Mucosa of descending colon (tissue), 3 donors: ENCODE measurements at regions not wholly inside any gene's neighbourhood (a gene's known extent, or its start where the extent isn't known, plus 50 kb on each side); places are given as distances from the start of the nearest gene placed in this dataset.

Experiments
- ATAC-seq: fragments of 200-7000 bp; cut with Tn5 transposase; one replicate; pipeline ENCODE4 v1.9.1; 2020; ENCODE audit warnings: mild to moderate bottlenecking, moderate library complexity
- DNase-seq, 3 donors: peaks; one replicate each; pipeline ENCODE4 v3.0.0-alpha.2; 2020
- H3K36me3 ChIP-seq: fragments of 200-600 bp; one replicate; pipeline ENCODE4 v1.8.0; 2021; ENCODE audit warnings: low read depth, mild to moderate bottlenecking
- H3K4me1 ChIP-seq: fragments of 200-600 bp; one replicate; pipeline ENCODE4 v1.8.0; 2021; ENCODE audit warnings: low read depth, mild to moderate bottlenecking
- H3K4me3 ChIP-seq: fragments of 200-600 bp; one replicate; pipeline ENCODE4 v1.8.0; 2021; ENCODE audit warnings: mild to moderate bottlenecking
- H3K9me3 ChIP-seq: fragments of 200-600 bp; one replicate; pipeline ENCODE4 v1.8.0; 2021; ENCODE audit warnings: mild to moderate bottlenecking
- intact Hi-C, 2 donors: fragments of 100-400 bp; cut with DNase I in 1 of 2; cut with micrococcal nuclease in 1 of 2; formaldehyde crosslinking; loops; one replicate each; pipeline versions ENCODE4 v1.11.0 to v1.11.1; 2022; cut with DNase I, micrococcal nuclease
- TF ChIP-seq, protein P1 (sequence below): fragments of 200-600 bp; IDR thresholded peaks from one replicate; pipeline ENCODE4 v1.8.0; 2022; ENCODE audit warnings: antibody characterized with exemption, mild to moderate bottlenecking
- donor health status: DM: no; HTN: no; CAD: no; lungs with moderate emphysema.
- donor health status: DM: no; HTN: no; CAD: no.
- donor health status: DM: no; HTN: yes; CAD: no.

DNA sequence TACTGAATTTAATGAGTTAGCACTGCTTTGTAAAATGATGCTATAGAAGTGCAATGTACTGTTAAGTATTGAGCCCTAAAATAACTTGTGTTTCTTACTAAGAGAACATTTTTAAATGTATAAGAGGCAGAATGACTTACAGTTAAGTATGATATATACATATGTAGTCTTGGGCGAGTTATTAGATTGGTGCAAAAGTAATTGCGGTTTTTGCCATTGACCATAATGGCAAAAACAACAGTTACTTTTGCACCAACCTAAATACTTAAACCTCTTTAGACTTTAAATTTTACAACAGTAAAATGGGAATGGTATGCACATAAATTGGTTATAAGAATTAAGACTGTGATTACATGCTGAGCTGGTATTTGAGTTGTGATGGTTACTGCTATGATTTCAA is 79.8 kb downstream of the CNTN3 start:
- intact Hi-C loops, result no loop called here
- H3K9me3 ChIP-seq, result no peaks in the 10 kb centered on the region
- TF ChIP-seq, protein P1, sequence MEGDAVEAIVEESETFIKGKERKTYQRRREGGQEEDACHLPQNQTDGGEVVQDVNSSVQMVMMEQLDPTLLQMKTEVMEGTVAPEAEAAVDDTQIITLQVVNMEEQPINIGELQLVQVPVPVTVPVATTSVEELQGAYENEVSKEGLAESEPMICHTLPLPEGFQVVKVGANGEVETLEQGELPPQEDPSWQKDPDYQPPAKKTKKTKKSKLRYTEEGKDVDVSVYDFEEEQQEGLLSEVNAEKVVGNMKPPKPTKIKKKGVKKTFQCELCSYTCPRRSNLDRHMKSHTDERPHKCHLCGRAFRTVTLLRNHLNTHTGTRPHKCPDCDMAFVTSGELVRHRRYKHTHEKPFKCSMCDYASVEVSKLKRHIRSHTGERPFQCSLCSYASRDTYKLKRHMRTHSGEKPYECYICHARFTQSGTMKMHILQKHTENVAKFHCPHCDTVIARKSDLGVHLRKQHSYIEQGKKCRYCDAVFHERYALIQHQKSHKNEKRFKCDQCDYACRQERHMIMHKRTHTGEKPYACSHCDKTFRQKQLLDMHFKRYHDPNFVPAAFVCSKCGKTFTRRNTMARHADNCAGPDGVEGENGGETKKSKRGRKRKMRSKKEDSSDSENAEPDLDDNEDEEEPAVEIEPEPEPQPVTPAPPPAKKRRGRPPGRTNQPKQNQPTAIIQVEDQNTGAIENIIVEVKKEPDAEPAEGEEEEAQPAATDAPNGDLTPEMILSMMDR, result no peak
- no peak overlapping the region for H3K4me3 ChIP-seq
- DNase-seq, result no peak
- ATAC-seq, result no peak
- no peaks in the 10 kb centered on the region for H3K4me1 ChIP-seq
- H3K36me3 ChIP-seq, result no peaks in the 10 kb centered on the region

DNA sequence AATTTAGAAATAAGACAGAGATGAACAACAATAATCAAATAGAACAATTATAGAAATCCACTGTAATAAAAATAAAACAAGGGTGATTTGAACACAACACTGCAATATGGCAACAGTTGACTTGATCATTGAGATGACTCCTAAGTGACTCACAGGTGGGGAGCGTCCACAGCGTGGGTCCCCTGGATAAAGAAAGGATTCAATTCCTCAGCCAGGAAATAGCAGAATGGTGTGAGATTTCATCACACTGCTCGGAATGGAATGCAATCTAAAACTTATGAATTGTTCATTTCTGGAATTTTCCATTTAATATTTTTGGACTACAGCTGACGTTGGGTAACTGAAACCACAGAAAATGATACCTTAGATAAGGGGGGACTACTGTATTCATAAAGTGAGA is 82.0 kb downstream of the CNTN3 start:
- H3K36me3 ChIP-seq, result no peaks in the 10 kb centered on the region
- no peaks in the 10 kb centered on the region for H3K4me1 ChIP-seq
- intact Hi-C loops, result no loop called here
- ATAC-seq (no peak), DNase-seq (no peak)
- no peaks in the 10 kb centered on the region for H3K9me3 ChIP-seq
- TF ChIP-seq, protein P1, result no peak
- H3K4me3 ChIP-seq, result no peak overlapping the region

DNA sequence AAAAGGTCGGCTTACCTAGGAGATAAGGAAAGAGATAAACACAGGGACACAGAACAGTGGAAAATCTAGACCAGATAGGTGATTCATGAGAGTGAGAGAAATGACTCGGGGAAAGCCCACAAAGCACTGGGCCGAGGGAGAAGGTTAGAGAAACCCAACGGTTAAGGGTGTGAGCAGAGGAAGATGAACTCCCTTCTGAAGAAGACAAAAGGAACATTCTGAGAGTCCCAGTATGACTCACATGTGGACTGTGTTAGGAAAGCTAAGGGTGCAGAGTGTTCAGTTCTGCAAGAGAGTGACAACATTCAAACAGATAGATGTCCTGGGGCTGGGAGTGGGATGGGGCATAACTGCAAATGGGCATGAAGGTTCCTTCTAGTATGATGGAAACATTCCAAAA is 83.0 kb downstream of the CNTN3 start:
- no peak for DNase-seq
- Histone ChIP-seq H3K9me3 (no peaks in the 10 kb centered on the region), H3K36me3 (no peaks in the 10 kb centered on the region), H3K4me1 (no peaks in the 10 kb centered on the region), H3K4me3 (no peak overlapping the region)
- ATAC-seq, result peak; percentile 21
- TF ChIP-seq, protein P1, result no peak
- intact Hi-C loops, result no loop called here

DNA sequence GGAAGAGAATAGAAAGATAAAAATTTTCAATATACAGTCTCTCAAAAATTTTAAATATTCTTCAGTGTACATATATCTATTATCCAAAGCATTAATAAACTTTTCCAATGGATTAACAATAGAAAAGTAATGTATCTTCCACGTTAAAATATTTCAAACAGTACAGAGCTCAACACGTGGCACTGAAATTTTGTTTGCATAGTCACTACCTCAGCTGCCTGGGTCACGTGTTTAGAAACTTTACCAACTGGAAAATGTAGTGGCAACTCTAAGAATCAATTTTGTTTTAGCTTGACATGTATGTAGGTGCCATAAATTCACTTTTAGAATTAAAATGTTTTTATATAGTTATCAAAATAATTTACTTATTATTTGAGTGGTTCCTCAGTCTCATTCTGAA is 85.3 kb downstream of the CNTN3 start:
- no peaks in the 10 kb centered on the region for H3K4me1 ChIP-seq
- TF ChIP-seq, protein P1, result no peak
- no peak for ATAC-seq
- no peak overlapping the region for H3K4me3 ChIP-seq
- H3K9me3 ChIP-seq, result no peaks in the 10 kb centered on the region
- no peak for DNase-seq
- H3K36me3 ChIP-seq, result no peaks in the 10 kb centered on the region
- intact Hi-C loops, result no loop called here

DNA sequence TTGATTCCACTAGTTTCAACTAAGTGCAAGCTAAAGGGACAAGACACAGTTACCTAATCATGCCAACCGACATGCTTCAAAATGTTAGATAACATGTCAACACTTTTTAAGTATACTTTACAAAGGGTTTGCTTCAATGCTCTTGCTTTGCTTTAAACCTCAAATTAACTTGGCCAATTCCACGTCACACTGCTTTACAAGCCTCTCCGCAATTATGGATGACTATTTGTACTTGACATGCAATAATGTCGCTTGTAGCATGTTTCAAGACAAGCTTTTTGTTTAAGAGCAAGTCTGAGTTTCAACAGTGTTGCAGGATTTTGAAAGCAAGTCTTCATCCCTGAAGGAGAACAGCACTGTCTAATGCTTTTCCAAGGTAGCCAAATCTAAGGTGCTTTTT is 86.9 kb downstream of the CNTN3 start:
- Histone ChIP-seq H3K4me3 (no peak overlapping the region), H3K9me3 (no peaks in the 10 kb centered on the region), H3K36me3 (no peaks in the 10 kb centered on the region), H3K4me1 (no peaks in the 10 kb centered on the region)
- intact Hi-C loops, result no loop called here
- ATAC-seq (no peak), DNase-seq (no peak)
- TF ChIP-seq, protein P1, result no peak

DNA sequence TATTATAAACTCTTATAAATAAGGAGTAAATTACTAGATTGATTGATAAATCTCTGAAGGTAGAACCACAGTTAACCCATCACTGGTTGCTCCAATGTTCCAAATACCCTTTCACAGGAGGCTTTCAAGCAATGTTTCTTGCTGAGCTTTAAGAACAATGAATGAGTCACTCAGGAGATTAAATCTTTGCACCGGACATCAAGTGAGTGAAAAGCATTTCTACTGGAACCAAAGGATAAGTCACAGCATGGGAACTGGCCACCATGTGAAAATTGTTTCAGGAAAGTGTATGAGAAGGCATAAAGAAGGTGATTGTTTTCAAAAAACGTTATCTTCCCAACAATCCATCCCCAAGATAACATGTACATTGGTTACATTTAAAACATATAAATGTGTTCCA is 90.6 kb downstream of the CNTN3 start:
- DNase-seq (no peak), ATAC-seq (no peak)
- Histone ChIP-seq H3K4me1 (no peaks in the 10 kb centered on the region), H3K9me3 (no peaks in the 10 kb centered on the region), H3K4me3 (no peak overlapping the region), H3K36me3 (no peaks in the 10 kb centered on the region)
- TF ChIP-seq, protein P1, result no peak
- intact Hi-C loops, result no loop called here
